Upper lobe of left lung (tissue), 4 donors: ENCODE measurements at regions not wholly inside any gene's neighbourhood (a gene's known extent, or its start where the extent isn't known, plus 50 kb on each side); places are given as distances from the start of the nearest gene placed in this dataset.

Experiments used
- EP300 ChIP-seq, 4 donors: sonication (generic); formaldehyde crosslinking; IDR thresholded peaks; one replicate each; pipeline ENCODE4 v1.5.1; 2017; ENCODE audit warnings: antibody characterized with exemption in 4 of 4, control low read depth in 2 of 4
- POLR2A ChIP-seq, 4 donors: fragments of 450-650 bp; IDR thresholded peaks; one replicate each; pipeline ENCODE4 v1.5.1; 2016 to 2017; ENCODE audit warnings: antibody characterized with exemption in 4 of 4, mild to moderate bottlenecking in 2 of 4
- POLR2AphosphoS5 ChIP-seq, 2 donors: sonication (generic); formaldehyde crosslinking; IDR thresholded peaks; one replicate each; pipeline ENCODE4 v1.5.1; 2017; ENCODE audit warnings: antibody characterized with exemption in 2 of 2
- TF ChIP-seq, protein P1 (sequence below), 6 experiments: fragments of 450-650 bp in 4 of 6; fragments of 200-600 bp in 2 of 6; sonication (generic) in 2 of 6; IDR thresholded peaks; one replicate each; pipeline ENCODE4 v1.5.1; 2016 to 2019; ENCODE audit warnings: antibody characterized with exemption in 6 of 6

- TF ChIP-seq, protein P1, sequence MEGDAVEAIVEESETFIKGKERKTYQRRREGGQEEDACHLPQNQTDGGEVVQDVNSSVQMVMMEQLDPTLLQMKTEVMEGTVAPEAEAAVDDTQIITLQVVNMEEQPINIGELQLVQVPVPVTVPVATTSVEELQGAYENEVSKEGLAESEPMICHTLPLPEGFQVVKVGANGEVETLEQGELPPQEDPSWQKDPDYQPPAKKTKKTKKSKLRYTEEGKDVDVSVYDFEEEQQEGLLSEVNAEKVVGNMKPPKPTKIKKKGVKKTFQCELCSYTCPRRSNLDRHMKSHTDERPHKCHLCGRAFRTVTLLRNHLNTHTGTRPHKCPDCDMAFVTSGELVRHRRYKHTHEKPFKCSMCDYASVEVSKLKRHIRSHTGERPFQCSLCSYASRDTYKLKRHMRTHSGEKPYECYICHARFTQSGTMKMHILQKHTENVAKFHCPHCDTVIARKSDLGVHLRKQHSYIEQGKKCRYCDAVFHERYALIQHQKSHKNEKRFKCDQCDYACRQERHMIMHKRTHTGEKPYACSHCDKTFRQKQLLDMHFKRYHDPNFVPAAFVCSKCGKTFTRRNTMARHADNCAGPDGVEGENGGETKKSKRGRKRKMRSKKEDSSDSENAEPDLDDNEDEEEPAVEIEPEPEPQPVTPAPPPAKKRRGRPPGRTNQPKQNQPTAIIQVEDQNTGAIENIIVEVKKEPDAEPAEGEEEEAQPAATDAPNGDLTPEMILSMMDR (IDR thresholded peaks at IDR 0.05): no peak
- TF ChIP-seq POLR2A (IDR thresholded peaks at IDR 0.05): no peak
- TF ChIP-seq EP300 (IDR thresholded peaks at IDR 0.05): no peak
- no peak for TF ChIP-seq POLR2AphosphoS5 (IDR thresholded peaks at IDR 0.05)
Observed at GRCh38 chr5:117347280-117347679, 772.7 kb upstream of the SEMA6A start.
